ENCODE measurements at regions not wholly inside any gene's neighbourhood (a gene's known extent, or its start where the extent isn't known, plus 50 kb on each side); places are given as distances from the start of the nearest gene placed in this dataset.

DNA sequence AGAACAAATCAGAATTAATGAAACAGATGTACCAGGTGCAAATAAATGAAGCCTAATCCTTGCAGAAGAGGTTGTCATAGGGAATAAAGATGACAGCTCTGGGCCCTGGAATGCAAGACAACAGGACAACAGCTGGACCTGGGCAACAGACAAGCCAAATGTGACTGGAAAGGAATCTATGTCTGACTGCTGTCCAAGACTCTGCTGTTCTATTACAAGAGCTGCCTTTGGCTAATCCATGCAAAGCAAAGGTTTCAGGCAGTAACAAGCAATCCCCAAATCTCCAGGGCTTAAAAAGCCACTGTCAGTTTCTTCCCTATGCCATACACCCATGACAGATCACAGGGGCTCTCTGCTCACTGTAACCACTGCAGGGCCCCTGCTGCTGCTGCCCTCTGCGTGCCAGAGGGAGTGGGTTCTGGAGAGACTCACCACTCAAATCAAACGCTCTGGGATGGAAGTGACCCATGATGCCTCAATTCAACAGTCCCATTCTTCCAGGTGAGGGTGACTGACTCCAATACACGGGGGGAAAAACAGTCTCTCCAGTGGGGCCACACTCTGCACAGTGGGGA is 218.9 kb upstream of the SFSWAP start:
- FAIRE-seq: no peak
- no peak for ATAC-seq
- no peak overlapping the region for H2AFZ ChIP-seq (ENCODE audit: low read depth, low read length)
- no peak overlapping the region for H3K9ac ChIP-seq (ENCODE audit: insufficient read depth in 1 of 2, low read depth in 2 of 2, low read length in 2 of 2)
- H3K27ac ChIP-seq (ENCODE audit: extremely low read depth, low read depth, low read length): no peak overlapping the region
- in situ Hi-C loops (cut with MboI): no loop called here
- WGBS (ENCODE audit: insufficient coverage, low coverage, missing lambda C conversion rate): 3% methylated on average over 3 of the region's 3 CpGs
- no peaks in the 10 kb centered on the region for H3K79me2 ChIP-seq (ENCODE audit: control insufficient read depth, insufficient read depth, low read length)
- CTCF ChIA-PET (ENCODE audit: low intra/inter-chr PET ratio): no interaction called here
- H3K4me2 ChIP-seq (ENCODE audit: insufficient read depth, low read length): no peak overlapping the region
- no peak for DNase-seq (ENCODE audit: extremely low read depth in 1 of 4, low spot score in 3 of 4)
- peaks cover 8 to 37% of the 10 kb centered on the region in 2 experiments; a peak in 4 of 5 replicates for H3K27me3 ChIP-seq (ENCODE audit: control insufficient read depth in 2 of 2, insufficient read depth in 2 of 2, low read length in 2 of 2)
- H3K9me3 ChIP-seq (replicated peaks; ENCODE audit: control insufficient read depth, insufficient read depth, low read depth, low read length): no peaks in the 10 kb centered on the region
- H4K20me1 ChIP-seq (replicated peaks; ENCODE audit: control insufficient read depth, insufficient read depth, low read length): no peaks in the 10 kb centered on the region
- TF ChIP-seq TRIM24 (IDR thresholded peaks at IDR 0.05) (no peak), PML (IDR thresholded peaks at IDR 0.05; ENCODE audit: low read length) (no peak), ZNF75A (CRISPR knock-in tag; IDR thresholded peaks at IDR 0.05) (no peak), ZNF134 (CRISPR knock-in tag; conservative IDR thresholded peaks at IDR 0.05) (no peak), KAT7 (CRISPR knock-in tag; IDR thresholded peaks at IDR 0.05; ENCODE audit: borderline replicate concordance) (no peak), ERF (CRISPR knock-in tag; IDR thresholded peaks at IDR 0.05) (no peak), HCFC1 (IDR thresholded peaks at IDR 0.05; ENCODE audit: low read depth, low read length) (no peak), GATA2 (CRISPR knock-in tag; IDR thresholded peaks at IDR 0.05) (no peak), TCF3 (CRISPR knock-in tag; IDR thresholded peaks at IDR 0.05) (no peak), ZNF583 (CRISPR knock-in tag; IDR thresholded peaks at IDR 0.05) (no peak), BCL6 (CRISPR knock-in tag; IDR thresholded peaks at IDR 0.05) (no peak), ETV1 (tag; conservative IDR thresholded peaks at IDR 0.05; ENCODE audit: low read depth) (no peak), RNF2 (IDR thresholded peaks at IDR 0.05) (no peak), TEAD1 (CRISPR knock-in tag; IDR thresholded peaks at IDR 0.05) (no peak), ESRRA (IDR thresholded peaks at IDR 0.05; ENCODE audit: borderline replicate concordance, low read depth) (no peak), RHOXF2B (CRISPR knock-in tag; conservative IDR thresholded peaks at IDR 0.05) (no peak), RBBP5 (IDR thresholded peaks at IDR 0.05; ENCODE audit: borderline replicate concordance, insufficient read depth, low read length, poor library complexity, severe bottlenecking) (no peak)
- TF ChIP-seq, protein P1, sequence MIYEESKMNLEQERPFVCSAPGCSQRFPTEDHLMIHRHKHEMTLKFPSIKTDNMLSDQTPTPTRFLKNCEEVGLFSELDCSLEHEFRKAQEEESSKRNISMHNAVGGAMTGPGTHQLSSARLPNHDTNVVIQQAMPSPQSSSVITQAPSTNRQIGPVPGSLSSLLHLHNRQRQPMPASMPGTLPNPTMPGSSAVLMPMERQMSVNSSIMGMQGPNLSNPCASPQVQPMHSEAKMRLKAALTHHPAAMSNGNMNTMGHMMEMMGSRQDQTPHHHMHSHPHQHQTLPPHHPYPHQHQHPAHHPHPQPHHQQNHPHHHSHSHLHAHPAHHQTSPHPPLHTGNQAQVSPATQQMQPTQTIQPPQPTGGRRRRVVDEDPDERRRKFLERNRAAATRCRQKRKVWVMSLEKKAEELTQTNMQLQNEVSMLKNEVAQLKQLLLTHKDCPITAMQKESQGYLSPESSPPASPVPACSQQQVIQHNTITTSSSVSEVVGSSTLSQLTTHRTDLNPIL (CRISPR knock-in tag; IDR thresholded peaks at IDR 0.05): no peak
- peaks cover 0 to 6% of the 10 kb centered on the region in 2 experiments; a peak in 1 of 5 replicates for H3K4me1 ChIP-seq (replicated peaks in 1 of 2; ENCODE audit: control insufficient read depth in 2 of 2, insufficient read depth in 2 of 2, low read length in 2 of 2)
- H3K4me3 ChIP-seq: no peak overlapping the region
- intact Hi-C loops (cut with micrococcal nuclease): no loop called here
- no peaks in the 10 kb centered on the region for H3K36me3 ChIP-seq (ENCODE audit: control insufficient read depth, insufficient read depth, low read length)
- BruUV-seq (replicated peaks): no TSS peak
- peaks cover 3% of the 10 kb centered on the region for H3K9me1 ChIP-seq (ENCODE audit: control insufficient read depth, insufficient read depth, low read length)
- POLR2A ChIA-PET: interaction anchor here (0.7 kb wide), 1 partner anchor 755 kb away, joined by 3 read pairs; no protein-coding TSS in a partner anchor
